GM21717 (cell line): ENCODE measurements at regions not wholly inside any gene's neighbourhood (a gene's known extent, or its start where the extent isn't known, plus 50 kb on each side); places are given as distances from the start of the nearest gene placed in this dataset.
"Not testable (repeated sequence)": the region's sequence is repeated elsewhere in the genome, so short reads cannot be mapped to it uniquely, and the experiment has no call there.

ENCODE experiments used
- ATAC-seq: cut with Tn5 transposase; IDR thresholded peaks from one replicate; pipeline ENCODE4 v1.9.1; 2021; ENCODE audit warnings: mild to moderate bottlenecking, moderate library complexity; ENCODE audit not compliant: unreplicated experiment

GRCh38 chr11:38461751-38462150 lies 1863.7 kb upstream of the RAG2 start:
- no peak for ATAC-seq

GRCh38 chr11:38460896-38461295 lies 1862.9 kb upstream of the RAG2 start:
- ATAC-seq, result no peak

- ATAC-seq, result no peak
Measured at GRCh38 chr11:38460429-38460828, 1862.4 kb upstream of the RAG2 start.

- no peak for ATAC-seq
Measured at GRCh38 chr11:38456371-38456770, 1858.3 kb upstream of the RAG2 start.

GRCh38 chr11:38448284-38448683 lies 1850.2 kb upstream of the RAG2 start:
- no peak for ATAC-seq

- ATAC-seq, result no peak
Measured at GRCh38 chr11:38446336-38446735, 1848.3 kb upstream of the RAG2 start.

GRCh38 chr11:38438091-38438490 lies 1840.1 kb upstream of the RAG2 start:
- no peak for ATAC-seq

GRCh38 chr11:38425578-38425977 lies 1827.5 kb upstream of the RAG2 start:
- ATAC-seq, result no peak

GRCh38 chr11:38423042-38423441 lies 1825.0 kb upstream of the RAG2 start:
- no peak for ATAC-seq

- no peak for ATAC-seq
Measured at GRCh38 chr11:38416141-38416540, 1818.1 kb upstream of the RAG2 start.

- ATAC-seq, result no peak
Measured at GRCh38 chr11:38411149-38411548, 1813.1 kb upstream of the RAG2 start.

- ATAC-seq, result no peak
Measured at GRCh38 chr11:38402063-38402462, 1804.0 kb upstream of the RAG2 start.

- no peak for ATAC-seq
Measured at GRCh38 chr11:38392176-38392575, 1794.1 kb upstream of the RAG2 start.

- ATAC-seq, result no peak
Measured at GRCh38 chr11:38384568-38384967, 1786.5 kb upstream of the RAG2 start.

- ATAC-seq, result no peak
Measured at GRCh38 chr11:38365274-38365673, 1767.2 kb upstream of the RAG2 start.

GRCh38 chr11:38356255-38356654 lies 1758.2 kb upstream of the RAG2 start:
- ATAC-seq, result no peak

- no peak for ATAC-seq
Measured at GRCh38 chr11:38345286-38345685, 1747.2 kb upstream of the RAG2 start.

- ATAC-seq, result not testable (repeated sequence)
Measured at GRCh38 chr11:38341612-38342011, 1743.6 kb upstream of the RAG2 start.

GRCh38 chr11:38339835-38340440 lies 1741.9 kb upstream of the RAG2 start:
- no peak for ATAC-seq

GRCh38 chr11:38338022-38338421 lies 1740.0 kb upstream of the RAG2 start:
- not testable (repeated sequence) for ATAC-seq

- ATAC-seq, result no peak
Measured at GRCh38 chr11:38332046-38332445, 1734.0 kb upstream of the RAG2 start.

GRCh38 chr11:38330578-38330977 lies 1732.5 kb upstream of the RAG2 start:
- ATAC-seq, result no peak
